ENCODE measurements at regions not wholly inside any gene's neighbourhood (a gene's known extent, or its start where the extent isn't known, plus 50 kb on each side); places are given as distances from the start of the nearest gene placed in this dataset.

DNA sequence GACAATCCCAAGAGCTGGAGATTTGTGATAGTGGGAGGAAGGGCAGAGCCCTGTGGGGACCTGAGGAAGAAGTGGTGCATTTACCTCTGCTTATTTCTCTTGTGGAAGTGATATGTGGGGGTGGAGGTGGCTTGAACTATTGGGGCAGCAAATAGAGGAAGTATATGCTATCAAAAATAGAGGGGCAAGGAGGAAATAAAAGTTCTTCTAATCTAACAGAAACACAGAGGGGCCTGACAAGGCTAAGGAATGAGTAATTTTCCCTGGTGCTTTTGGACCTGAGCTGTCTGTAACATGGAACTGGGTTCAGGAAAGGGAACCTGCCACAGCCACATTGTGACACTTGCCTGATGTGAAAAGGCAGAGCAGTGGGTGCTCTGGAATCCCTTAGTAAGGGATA is 378.6 kb upstream of the KLF4 start:
- Mint-ChIP-seq H3K27ac (no peak overlapping the region), H3K36me3 (no peaks in the 10 kb centered on the region), H3K9me3 (peaks cover 13% of the 10 kb centered on the region), H3K4me3 (no peak overlapping the region), H3K4me1 (no peaks in the 10 kb centered on the region)
- DNase-seq (ENCODE audit: low spot score in 2 of 2) (no peak), ATAC-seq (no peak)

DNA sequence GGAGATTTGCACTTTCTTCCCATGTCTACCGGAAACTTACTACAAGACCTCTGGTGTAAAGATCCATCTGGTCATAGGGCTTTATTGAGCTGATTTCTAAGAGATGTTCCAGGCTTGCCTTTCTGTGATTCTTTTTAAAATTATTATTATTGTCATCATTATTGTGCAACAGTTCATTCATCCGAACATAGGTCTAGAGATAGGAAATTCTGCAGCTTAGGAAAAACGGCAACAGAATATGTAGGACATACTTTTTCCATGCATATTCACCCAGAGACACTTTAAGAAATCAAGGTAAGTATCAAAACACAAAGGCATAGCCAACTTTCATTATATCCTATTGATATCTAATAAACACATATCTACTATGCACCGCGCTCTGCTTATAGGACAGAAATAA is 378.2 kb upstream of the KLF4 start:
- no peaks in the 10 kb centered on the region for H3K36me3 Mint-ChIP-seq
- H3K4me3 Mint-ChIP-seq = no peak overlapping the region
- no peaks in the 10 kb centered on the region for H3K4me1 Mint-ChIP-seq
- ATAC-seq (no peak), DNase-seq (ENCODE audit: low spot score in 2 of 2) (no peak)
- H3K27ac Mint-ChIP-seq = no peak overlapping the region
- H3K9me3 Mint-ChIP-seq = peaks cover 10% of the 10 kb centered on the region

DNA sequence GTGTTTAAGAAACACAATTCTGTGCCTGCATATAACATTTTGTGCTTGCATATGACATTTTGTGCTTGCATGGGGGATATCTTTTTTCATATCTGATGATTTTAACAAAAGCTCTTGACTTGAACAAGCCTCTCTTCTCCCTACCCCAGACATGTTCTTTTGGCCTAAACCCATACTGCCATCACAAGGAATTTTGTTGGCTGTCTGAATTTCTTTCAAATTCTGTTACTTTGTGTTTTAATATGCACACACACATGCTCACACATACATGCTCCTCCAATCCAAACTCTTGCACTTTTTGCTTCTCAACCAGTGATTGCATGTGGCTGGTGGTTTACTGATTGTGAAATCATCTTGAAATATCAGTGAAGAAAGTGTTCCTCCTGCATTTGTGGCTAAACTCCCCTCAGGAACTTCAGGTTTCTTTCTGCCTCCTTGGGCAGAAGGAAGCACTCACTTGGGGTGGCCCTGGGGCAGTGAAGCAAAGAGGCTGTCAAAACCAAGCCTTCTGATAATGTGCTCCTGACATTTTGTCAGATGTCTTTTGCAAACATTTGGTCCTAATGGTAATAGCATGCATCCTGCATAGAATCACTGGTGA is 377.2 kb upstream of the KLF4 start:
- DNase-seq (ENCODE audit: low spot score in 2 of 2) (no peak), ATAC-seq (no peak)
- Mint-ChIP-seq H3K4me3 (no peak overlapping the region), H3K36me3 (no peaks in the 10 kb centered on the region), H3K9me3 (peaks cover 9% of the 10 kb centered on the region), H3K27ac (no peak overlapping the region), H3K4me1 (no peaks in the 10 kb centered on the region)

DNA sequence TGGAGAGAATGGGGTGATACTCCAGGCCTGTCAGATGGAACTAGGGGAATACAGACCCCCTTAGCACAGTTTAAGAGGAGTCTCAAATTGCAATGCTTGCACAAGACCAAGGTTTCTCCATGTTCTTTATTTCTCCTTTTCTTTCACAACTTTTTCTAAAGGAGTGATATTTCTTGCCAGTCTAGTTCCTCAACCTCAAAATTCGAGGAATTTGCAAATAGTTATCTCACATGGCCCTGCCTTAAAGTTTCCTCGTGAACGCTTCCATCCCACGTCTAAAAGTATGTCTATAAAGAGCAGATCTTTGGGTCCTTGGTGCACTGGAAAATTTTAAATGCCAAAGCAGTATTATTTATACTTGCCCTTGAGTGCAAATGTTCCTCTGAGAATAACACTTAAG is 373.8 kb upstream of the KLF4 start:
- H3K36me3 Mint-ChIP-seq = no peaks in the 10 kb centered on the region
- H3K27ac Mint-ChIP-seq = no peak overlapping the region
- peaks cover 2% of the 10 kb centered on the region for H3K9me3 Mint-ChIP-seq
- no peak overlapping the region for H3K4me3 Mint-ChIP-seq
- no peaks in the 10 kb centered on the region for H3K4me1 Mint-ChIP-seq
- DNase-seq (ENCODE audit: low spot score in 2 of 2) (no peak), ATAC-seq (no peak)

DNA sequence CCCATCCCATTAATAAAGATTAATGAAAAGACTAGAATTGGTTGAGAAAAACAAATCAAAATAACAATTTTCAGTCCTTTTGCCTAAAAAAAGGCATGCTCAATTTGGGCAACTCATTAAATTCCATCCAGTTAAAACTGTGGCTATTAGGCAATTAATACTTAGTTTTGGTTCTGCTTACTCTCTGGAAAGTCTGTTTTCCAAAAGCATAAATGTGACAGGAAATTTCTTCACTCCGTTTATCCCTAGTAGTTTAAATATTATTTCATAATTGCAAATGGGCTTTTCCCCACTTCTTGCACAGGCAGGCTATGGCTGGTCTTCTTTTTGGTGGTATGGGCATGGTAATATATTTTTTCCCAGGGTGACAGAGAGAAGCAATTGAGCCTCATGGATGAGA is 373.3 kb upstream of the KLF4 start:
- Mint-ChIP-seq H3K27ac (no peak overlapping the region), H3K4me3 (no peak overlapping the region), H3K4me1 (no peaks in the 10 kb centered on the region), H3K9me3 (peaks cover under 1% of the 10 kb centered on the region), H3K36me3 (no peaks in the 10 kb centered on the region)
- ATAC-seq (no peak), DNase-seq (ENCODE audit: low spot score in 2 of 2) (no peak)

DNA sequence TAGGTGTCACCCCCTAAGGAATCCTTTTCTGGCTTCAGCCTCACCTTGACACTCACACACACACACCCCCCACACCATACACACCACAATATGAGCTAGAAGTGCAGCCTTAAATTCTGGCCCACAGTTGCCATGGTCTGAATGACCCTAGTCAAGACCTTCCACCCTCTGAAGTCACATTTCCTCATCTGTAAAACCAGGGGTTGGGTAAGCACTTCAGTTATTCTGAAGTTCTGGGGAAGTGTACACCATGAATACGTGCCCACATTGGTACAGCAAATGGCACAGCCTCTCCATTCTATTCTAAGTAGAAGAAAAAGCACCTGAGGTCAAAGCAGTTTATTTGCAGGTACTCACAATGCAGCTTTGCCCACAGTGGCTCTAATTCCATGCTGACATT is 372.8 kb upstream of the KLF4 start:
- ATAC-seq (no peak), DNase-seq (ENCODE audit: low spot score in 2 of 2) (no peak)

DNA sequence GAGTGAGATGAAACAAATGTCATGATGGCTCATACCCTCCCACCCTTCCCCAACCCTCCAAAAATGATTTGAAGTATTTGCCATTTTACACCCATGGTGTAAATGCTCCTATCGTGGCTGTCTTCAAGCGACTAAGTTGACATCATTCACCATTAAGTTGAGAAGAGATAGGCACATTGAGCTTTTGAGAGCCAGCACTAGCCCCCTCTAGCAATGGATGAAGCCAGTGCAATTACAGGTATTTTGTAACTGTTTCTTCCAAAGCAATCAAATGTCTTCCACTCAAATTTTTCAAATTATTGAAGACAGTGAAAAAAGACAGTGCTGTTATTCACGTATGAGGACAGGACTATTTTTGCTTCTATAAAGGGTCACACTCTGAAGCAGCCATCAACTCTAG is 371.5 kb upstream of the KLF4 start:
- H3K36me3 Mint-ChIP-seq = no peaks in the 10 kb centered on the region
- H3K9me3 Mint-ChIP-seq = no peaks in the 10 kb centered on the region
- H3K4me3 Mint-ChIP-seq = no peak overlapping the region
- ATAC-seq = no peak
- H3K4me1 Mint-ChIP-seq = no peaks in the 10 kb centered on the region
- H3K27ac Mint-ChIP-seq = no peak overlapping the region
- DNase-seq (ENCODE audit: low spot score in 2 of 2) = no peak

More for the DNA sequence above, 372.8 kb upstream of the KLF4 start:
- no peak overlapping the region for H3K4me3 Mint-ChIP-seq
- H3K27ac Mint-ChIP-seq = no peak overlapping the region
- no peaks in the 10 kb centered on the region for H3K4me1 Mint-ChIP-seq
- no peaks in the 10 kb centered on the region for H3K36me3 Mint-ChIP-seq
- H3K9me3 Mint-ChIP-seq = no peaks in the 10 kb centered on the region

DNA sequence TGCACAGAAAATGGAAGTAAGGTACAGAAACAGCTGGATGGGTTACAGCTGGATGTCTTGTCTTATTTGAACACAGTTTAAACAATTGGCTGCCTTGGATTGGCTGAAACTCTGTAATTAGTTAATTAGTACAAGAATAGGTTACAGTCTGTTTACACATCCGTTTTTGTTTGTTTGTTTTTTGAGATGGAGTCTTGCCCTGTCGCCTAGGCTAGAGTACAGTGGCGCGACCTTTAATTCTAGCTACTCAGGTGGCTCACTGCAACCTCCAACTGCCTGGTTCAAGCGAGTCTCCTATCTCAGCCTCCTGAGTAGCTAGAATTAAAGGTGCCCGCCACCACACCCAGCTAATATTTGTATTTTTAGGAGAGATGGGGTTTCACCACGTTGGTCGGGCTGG is 368.7 kb upstream of the KLF4 start:
- H3K4me1 Mint-ChIP-seq = no peaks in the 10 kb centered on the region
- H3K4me3 Mint-ChIP-seq = no peak overlapping the region
- H3K36me3 Mint-ChIP-seq = no peaks in the 10 kb centered on the region
- no peak for ATAC-seq
- no peak overlapping the region for H3K27ac Mint-ChIP-seq
- no peak for DNase-seq (ENCODE audit: low spot score in 2 of 2)
- peaks cover 5% of the 10 kb centered on the region for H3K9me3 Mint-ChIP-seq

DNA sequence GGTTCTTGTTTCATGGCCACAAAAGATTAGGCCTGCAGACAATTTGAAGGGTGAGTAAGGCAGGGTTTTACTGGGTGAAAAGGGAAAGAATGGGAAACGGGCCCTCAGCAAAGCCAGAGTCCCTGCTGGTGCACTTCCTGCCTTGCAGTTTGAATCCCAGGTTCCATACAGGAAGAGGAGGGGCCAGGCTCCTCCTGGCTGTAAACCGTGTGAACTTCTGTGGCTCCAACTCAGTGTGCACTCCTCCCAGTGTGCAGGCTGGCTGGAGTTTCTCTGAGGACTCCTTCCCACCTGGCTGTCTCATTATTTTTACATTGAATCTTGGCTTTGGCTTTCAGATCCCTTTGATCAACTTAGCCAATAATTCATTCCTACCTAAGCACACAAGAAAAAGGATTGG is 367.1 kb upstream of the KLF4 start:
- no peak for DNase-seq (ENCODE audit: low spot score in 2 of 2)
- no peak for ATAC-seq
- Mint-ChIP-seq H3K4me1 (no peaks in the 10 kb centered on the region), H3K9me3 (peaks cover 8% of the 10 kb centered on the region), H3K36me3 (no peaks in the 10 kb centered on the region), H3K27ac (no peak overlapping the region), H3K4me3 (no peak overlapping the region)

DNA sequence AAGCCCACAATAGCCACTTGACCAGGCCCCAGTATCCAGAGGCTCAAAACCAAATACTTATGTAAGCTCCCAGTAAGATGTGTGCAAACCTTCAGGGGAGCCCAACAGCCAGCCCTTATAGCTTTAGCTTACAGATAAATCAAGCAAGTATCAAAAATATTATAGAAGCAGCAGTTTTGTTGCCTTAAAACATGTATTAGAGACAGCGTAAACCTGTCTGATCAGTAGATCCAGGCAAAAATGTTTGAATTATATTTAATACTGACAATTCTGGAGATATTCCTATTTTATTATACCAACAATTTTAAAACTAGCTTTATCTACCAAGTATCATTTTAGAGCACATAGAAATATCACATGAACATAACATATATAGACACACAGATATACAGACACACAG is 365.6 kb upstream of the KLF4 start:
- Mint-ChIP-seq H3K27ac (no peak overlapping the region), H3K4me1 (no peaks in the 10 kb centered on the region), H3K9me3 (peaks cover 9% of the 10 kb centered on the region), H3K4me3 (no peak overlapping the region), H3K36me3 (no peaks in the 10 kb centered on the region)
- no peak for DNase-seq (ENCODE audit: low spot score in 2 of 2)
- no peak for ATAC-seq

DNA sequence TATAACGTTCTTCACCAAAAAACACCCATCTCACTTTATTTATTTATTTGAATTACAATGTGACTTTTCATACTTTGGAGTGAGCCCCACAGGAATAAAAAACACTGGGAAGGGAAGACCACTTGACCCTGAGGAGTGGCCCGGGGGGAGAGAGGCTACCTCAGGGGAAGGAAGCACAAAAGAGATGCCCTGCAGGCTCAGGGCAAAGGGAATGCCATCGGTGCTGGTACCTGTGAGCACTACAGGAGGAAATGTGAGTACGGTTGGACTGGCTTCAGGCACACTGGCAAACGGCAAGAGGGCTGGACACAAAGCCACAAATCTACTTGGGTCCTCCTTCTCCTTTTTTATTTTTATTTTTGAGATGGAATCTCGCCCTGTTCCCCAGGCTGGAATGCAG is 363.9 kb upstream of the KLF4 start:
- no peaks in the 10 kb centered on the region for H3K4me1 Mint-ChIP-seq
- H3K27ac Mint-ChIP-seq = no peak overlapping the region
- no peak overlapping the region for H3K4me3 Mint-ChIP-seq
- no peaks in the 10 kb centered on the region for H3K36me3 Mint-ChIP-seq
- no peak for ATAC-seq
- no peak for DNase-seq (ENCODE audit: low spot score in 2 of 2)
- H3K9me3 Mint-ChIP-seq = peaks cover 11% of the 10 kb centered on the region

DNA sequence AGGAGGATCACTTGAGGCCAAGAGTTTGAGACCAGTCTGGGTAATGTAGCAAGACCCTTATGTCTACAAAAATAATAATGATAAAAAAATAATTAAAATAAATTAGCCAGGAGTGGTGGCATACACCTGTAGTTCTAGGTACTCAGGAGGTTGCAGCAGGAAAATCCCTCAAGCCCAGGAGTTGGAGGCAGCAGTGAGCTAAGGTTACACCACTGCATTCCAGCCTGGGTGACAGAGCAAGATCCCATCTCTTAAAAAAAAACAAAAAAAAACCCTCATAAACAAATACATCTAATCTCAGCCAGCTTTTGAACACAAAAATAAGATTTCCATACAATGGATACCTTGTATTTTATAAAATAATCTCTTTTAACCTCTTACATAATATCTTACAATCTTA is 363.3 kb upstream of the KLF4 start:
- Mint-ChIP-seq H3K4me3 (no peak overlapping the region), H3K4me1 (no peaks in the 10 kb centered on the region), H3K9me3 (peaks cover 11% of the 10 kb centered on the region), H3K36me3 (no peaks in the 10 kb centered on the region), H3K27ac (no peak overlapping the region)
- no peak for DNase-seq (ENCODE audit: low spot score in 2 of 2)
- ATAC-seq = no peak

DNA sequence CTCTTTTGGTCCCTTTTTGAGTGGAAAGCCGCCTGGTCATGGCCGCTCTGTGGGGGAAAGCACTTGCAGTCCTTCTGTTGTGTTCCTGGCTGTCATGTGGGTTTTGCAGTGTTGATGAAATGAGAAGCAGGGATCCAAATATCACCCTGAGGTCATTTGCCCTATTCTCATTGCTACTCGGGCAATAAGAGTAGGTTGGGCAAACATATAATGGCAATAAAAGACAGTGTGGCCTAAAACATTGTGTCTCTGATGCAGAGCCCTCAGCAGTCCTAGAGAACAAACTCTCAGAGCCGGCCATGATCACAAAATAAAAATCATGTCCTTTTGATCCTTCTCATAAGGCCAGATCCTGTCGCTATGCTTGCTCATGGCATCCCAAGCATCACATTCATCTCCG is 361.1 kb upstream of the KLF4 start:
- no peak overlapping the region for H3K4me3 Mint-ChIP-seq

DNA sequence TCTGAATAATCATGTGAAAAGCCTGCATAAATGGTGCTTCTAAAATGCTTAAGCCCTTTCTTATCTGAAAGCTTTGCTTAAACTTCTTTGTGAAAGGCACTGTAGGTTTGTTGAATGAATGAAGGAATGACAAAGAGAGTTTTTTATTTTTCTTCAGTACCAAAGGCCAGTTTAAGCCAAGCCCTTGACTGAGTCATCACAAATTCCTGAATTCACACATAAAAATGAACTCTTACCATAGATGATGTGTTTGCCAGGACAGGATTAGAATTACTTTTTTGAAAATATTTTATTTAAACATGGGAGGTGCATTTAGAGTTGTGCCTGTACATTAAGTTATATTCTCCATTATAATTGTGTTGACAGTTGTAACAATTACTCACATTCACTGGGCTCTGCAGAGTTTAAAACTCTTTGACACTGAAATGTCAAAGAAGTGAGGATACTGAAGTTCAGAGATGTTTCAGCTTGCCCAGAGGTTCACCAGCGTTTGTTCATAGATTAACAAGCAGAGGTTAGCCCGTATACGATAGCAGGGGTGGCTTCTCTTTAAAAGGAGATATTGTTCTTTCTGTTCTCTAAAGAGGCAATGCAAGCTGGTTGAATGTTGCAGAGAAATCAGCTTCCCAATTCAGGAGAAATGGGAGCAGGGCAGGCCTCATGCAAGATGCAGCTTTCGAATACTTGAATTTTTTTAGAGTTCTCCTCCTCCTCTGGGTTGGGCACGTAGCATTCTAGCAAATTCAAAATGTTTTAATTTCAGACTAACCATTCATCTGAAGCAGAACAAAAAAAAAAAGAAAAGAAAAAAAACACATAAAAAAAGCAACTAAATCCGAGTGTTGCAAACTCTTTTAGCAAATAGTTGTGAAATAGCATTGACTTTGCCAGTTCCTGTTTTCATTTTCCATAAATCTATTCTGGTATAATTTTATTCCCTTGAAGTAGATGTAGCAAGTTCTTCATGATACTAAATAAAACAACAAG is 358.7 kb upstream of the KLF4 start:
- DNase-seq (ENCODE audit: low spot score in 2 of 2) (no peak), ATAC-seq (no peak)
- H3K4me3 Mint-ChIP-seq = no peak overlapping the region
- H3K27ac Mint-ChIP-seq = no peak overlapping the region
- peaks cover 10% of the 10 kb centered on the region for H3K9me3 Mint-ChIP-seq
- no peaks in the 10 kb centered on the region for H3K36me3 Mint-ChIP-seq
- H3K4me1 Mint-ChIP-seq = no peaks in the 10 kb centered on the region

More for the DNA sequence above, 361.1 kb upstream of the KLF4 start:
- Mint-ChIP-seq H3K27ac (no peak overlapping the region), H3K36me3 (no peaks in the 10 kb centered on the region), H3K9me3 (peaks cover 15% of the 10 kb centered on the region), H3K4me1 (no peaks in the 10 kb centered on the region)
- ATAC-seq (no peak), DNase-seq (ENCODE audit: low spot score in 2 of 2) (no peak)

DNA sequence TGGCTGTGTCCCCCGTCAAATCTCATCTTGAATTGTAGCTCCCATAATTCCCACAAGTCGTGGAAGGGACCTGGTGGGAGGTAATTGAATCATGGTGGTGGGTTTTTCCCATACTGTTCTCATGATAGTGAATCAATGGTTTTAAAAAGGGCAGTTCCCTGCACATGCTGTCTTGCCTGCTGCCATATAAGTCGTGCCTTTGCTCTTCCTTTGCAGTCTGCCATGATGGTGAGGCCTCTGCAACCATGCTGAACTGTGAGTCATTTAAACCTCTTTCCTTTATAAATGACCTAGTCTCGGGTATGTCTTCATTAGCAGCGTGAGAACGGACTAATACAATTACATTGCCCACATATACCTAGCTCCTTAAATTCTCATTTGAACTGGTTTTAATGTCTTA is 353.0 kb upstream of the KLF4 start:
- Mint-ChIP-seq H3K4me3 (no peak overlapping the region), H3K27ac (no peak overlapping the region), H3K9me3 (peaks cover 12% of the 10 kb centered on the region), H3K4me1 (no peaks in the 10 kb centered on the region), H3K36me3 (no peaks in the 10 kb centered on the region)
- DNase-seq (ENCODE audit: low spot score in 2 of 2) = no peak
- no peak for ATAC-seq

DNA sequence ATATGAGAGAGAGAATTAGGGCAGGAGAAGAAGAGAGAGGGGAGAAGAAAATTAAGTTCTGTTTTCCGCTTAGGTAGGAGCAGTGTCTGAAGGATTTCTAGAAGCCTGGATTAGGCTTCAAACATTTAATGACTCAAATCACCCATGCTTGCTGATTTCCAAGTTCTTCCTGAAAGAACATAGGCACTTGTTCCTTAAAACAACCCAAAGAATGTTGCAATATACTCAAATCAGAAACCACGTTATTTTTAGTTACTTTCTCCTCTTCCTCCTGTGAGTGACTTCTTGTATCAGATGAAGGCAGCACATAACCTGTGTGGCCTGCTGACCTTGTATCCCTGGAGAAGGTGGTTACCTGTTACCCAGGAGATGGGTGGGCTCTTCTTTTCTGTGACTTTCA is 351.5 kb upstream of the KLF4 start:
- H3K27ac Mint-ChIP-seq = no peak overlapping the region
- ATAC-seq (no peak), DNase-seq (ENCODE audit: low spot score in 2 of 2) (no peak)
- peaks cover 15% of the 10 kb centered on the region for H3K9me3 Mint-ChIP-seq
- H3K4me3 Mint-ChIP-seq = no peak overlapping the region
- H3K4me1 Mint-ChIP-seq = no peaks in the 10 kb centered on the region
- H3K36me3 Mint-ChIP-seq = no peaks in the 10 kb centered on the region

Data from stimulated activated effector memory CD8-positive, alpha-beta T cell treated with anti-CD3 and anti-CD28 coated beads, Interleukin-12 subunit alpha, Interleukin-12 subunit beta, amount 100 ng/mL, for 72 hours (primary cell).